Nephron progenitor cell (in vitro differentiated cells): ENCODE measurements at regions not wholly inside any gene's neighbourhood (a gene's known extent, or its start where the extent isn't known, plus 50 kb on each side); places are given as distances from the start of the nearest gene placed in this dataset.
"Not testable (repeated sequence)": the region's sequence is repeated elsewhere in the genome, so short reads cannot be mapped to it uniquely, and the experiment has no call there.

Source experiments
- DNase-seq: peaks from one replicate; pipeline ENCODE4 v3.0.0; 2021
- H3K27ac Mint-ChIP-seq: 2 replicates; pipeline ENCODE4 v1.8.0; 2021; ENCODE audit warnings: mild to moderate bottlenecking, moderate library complexity, mixed read lengths
- H3K27me3 Mint-ChIP-seq: 2 replicates; pipeline ENCODE4 v1.8.0; 2021; ENCODE audit warnings: mild to moderate bottlenecking, low read depth, mixed read lengths; ENCODE audit not compliant: poor library complexity
- H3K36me3 Mint-ChIP-seq: 2 replicates; pipeline ENCODE4 v1.8.0; 2021; ENCODE audit warnings: low read depth, mixed read lengths
- H3K4me1 Mint-ChIP-seq: 2 replicates; pipeline ENCODE4 v1.8.0; 2021; ENCODE audit warnings: mixed read lengths
- H3K4me3 Mint-ChIP-seq: 2 replicates; pipeline ENCODE4 v1.8.0; 2021; ENCODE audit warnings: mild to moderate bottlenecking, moderate library complexity, mixed read lengths
- H3K9me3 Mint-ChIP-seq: 2 replicates; pipeline ENCODE4 v1.8.0; 2021; ENCODE audit warnings: mild to moderate bottlenecking, moderate library complexity, mixed read lengths
- TF ChIP-seq, protein P1 (sequence below): fragments of 200-600 bp; sonication (generic); IDR thresholded peaks from 2 replicates; pipeline ENCODE4 v1.5.0; 2021; ENCODE audit warnings: antibody characterized with exemption

GRCh38 chr15:92749216-92749615 is 93.6 kb upstream of the FAM174B start:
- H3K27ac Mint-ChIP-seq: no peak overlapping the region
- H3K4me3 Mint-ChIP-seq: no peak overlapping the region
- no peaks in the 10 kb centered on the region for H3K4me1 Mint-ChIP-seq
- H3K36me3 Mint-ChIP-seq: peaks cover 5% of the 10 kb centered on the region
- TF ChIP-seq, protein P1, sequence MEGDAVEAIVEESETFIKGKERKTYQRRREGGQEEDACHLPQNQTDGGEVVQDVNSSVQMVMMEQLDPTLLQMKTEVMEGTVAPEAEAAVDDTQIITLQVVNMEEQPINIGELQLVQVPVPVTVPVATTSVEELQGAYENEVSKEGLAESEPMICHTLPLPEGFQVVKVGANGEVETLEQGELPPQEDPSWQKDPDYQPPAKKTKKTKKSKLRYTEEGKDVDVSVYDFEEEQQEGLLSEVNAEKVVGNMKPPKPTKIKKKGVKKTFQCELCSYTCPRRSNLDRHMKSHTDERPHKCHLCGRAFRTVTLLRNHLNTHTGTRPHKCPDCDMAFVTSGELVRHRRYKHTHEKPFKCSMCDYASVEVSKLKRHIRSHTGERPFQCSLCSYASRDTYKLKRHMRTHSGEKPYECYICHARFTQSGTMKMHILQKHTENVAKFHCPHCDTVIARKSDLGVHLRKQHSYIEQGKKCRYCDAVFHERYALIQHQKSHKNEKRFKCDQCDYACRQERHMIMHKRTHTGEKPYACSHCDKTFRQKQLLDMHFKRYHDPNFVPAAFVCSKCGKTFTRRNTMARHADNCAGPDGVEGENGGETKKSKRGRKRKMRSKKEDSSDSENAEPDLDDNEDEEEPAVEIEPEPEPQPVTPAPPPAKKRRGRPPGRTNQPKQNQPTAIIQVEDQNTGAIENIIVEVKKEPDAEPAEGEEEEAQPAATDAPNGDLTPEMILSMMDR: no peak
- no peaks in the 10 kb centered on the region for H3K27me3 Mint-ChIP-seq
- H3K9me3 Mint-ChIP-seq: peaks cover 6% of the 10 kb centered on the region
- no peak for DNase-seq

GRCh38 chr15:92749946-92750345 is 94.4 kb upstream of the FAM174B start:
- Mint-ChIP-seq H3K4me1 (no peaks in the 10 kb centered on the region), H3K36me3 (peaks cover 5% of the 10 kb centered on the region), H3K9me3 (peaks cover 6% of the 10 kb centered on the region), H3K27ac (no peak overlapping the region), H3K27me3 (no peaks in the 10 kb centered on the region), H3K4me3 (no peak overlapping the region)
- TF ChIP-seq, protein P1: no peak
- no peak for DNase-seq

DNA sequence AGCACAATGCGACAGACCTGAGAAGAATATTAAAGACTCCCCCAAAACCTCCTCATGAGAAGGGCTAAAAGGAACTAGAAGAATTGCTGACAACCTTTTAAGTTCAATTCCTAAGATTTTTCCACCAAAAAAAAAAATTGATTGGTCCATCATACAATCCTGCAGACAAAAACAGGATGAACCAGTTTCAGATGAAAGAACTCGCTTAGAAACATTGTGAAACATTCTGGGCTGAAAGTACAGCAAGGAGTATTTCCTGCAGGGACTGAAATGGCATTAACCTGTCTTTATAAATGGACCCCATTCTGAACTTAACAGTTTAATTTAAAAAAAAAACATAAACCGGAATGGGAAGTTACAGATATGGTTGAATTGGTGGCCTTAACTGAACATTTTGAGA is 96.0 kb upstream of the FAM174B start:
- Mint-ChIP-seq H3K4me1 (no peaks in the 10 kb centered on the region), H3K27ac (no peak overlapping the region), H3K4me3 (no peak overlapping the region), H3K27me3 (no peaks in the 10 kb centered on the region), H3K36me3 (peaks cover 5% of the 10 kb centered on the region), H3K9me3 (peaks cover 12% of the 10 kb centered on the region)
- TF ChIP-seq, protein P1: no peak
- no peak for DNase-seq

DNA sequence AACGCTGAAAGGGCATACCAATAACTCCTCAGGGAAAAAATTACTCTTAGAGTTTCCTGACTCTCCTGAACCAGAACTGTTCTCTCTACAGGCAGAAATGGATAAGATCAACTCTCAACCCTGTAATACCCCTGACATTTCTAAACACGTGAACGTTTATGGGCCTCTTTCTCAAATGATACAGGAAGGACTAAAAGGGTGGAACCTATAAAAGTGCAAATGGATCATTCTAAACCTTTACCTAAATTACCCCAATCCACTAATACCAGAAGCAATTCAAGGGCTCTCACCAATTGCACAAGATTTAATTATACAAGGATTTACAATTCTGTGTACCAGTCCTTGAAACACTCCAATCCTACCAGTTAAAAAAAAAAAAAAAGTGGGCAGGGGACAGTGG is 98.0 kb upstream of the FAM174B start:
- no peaks in the 10 kb centered on the region for H3K4me1 Mint-ChIP-seq
- H3K4me3 Mint-ChIP-seq: no peak overlapping the region
- TF ChIP-seq, protein P1: no peak

DNA sequence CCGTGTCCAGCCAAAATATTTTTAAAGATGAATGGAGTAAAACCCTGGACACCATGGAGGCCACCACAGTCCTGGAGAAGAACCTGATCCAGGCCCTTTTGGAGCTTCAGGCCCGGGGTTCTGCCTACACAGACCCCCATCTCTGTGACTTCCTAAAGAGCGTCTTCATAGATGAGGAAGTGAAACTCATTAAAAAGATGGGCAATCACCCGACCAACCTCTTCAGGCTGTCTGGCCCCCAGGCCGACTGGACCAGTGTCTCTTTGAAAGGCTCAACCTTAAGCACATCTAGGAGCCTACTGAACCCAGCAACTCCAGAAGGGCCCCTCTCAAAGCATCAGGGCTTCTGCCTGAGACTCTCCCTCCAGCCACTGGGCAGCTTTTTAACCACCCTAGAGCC is 107.9 kb upstream of the FAM174B start:
- no peaks in the 10 kb centered on the region for H3K27me3 Mint-ChIP-seq
- no peak overlapping the region for H3K4me3 Mint-ChIP-seq
- H3K4me1 Mint-ChIP-seq: no peaks in the 10 kb centered on the region

More for the DNA sequence above, 98.0 kb upstream of the FAM174B start:
- DNase-seq: no peak
- Mint-ChIP-seq H3K27ac (no peak overlapping the region), H3K27me3 (no peaks in the 10 kb centered on the region), H3K9me3 (peaks cover 20% of the 10 kb centered on the region), H3K36me3 (peaks cover 5% of the 10 kb centered on the region)

GRCh38 chr15:92768131-92768530 is 112.6 kb upstream of the FAM174B start:
- not testable (repeated sequence) for H3K4me3 Mint-ChIP-seq, DNase-seq, H3K27me3 Mint-ChIP-seq, H3K27ac Mint-ChIP-seq, H3K4me1 Mint-ChIP-seq, H3K36me3 Mint-ChIP-seq
- peaks cover 22% of the 10 kb centered on the region for H3K9me3 Mint-ChIP-seq

More for the DNA sequence above, 107.9 kb upstream of the FAM174B start:
- TF ChIP-seq, protein P1: no peak
- H3K36me3 Mint-ChIP-seq: no peaks in the 10 kb centered on the region
- peaks cover 20% of the 10 kb centered on the region for H3K9me3 Mint-ChIP-seq
- no peak for DNase-seq
- H3K27ac Mint-ChIP-seq: no peak overlapping the region
